ENCODE measurements at regions not wholly inside any gene's neighbourhood (a gene's known extent, or its start where the extent isn't known, plus 50 kb on each side); places are given as distances from the start of the nearest gene placed in this dataset.

DNA sequence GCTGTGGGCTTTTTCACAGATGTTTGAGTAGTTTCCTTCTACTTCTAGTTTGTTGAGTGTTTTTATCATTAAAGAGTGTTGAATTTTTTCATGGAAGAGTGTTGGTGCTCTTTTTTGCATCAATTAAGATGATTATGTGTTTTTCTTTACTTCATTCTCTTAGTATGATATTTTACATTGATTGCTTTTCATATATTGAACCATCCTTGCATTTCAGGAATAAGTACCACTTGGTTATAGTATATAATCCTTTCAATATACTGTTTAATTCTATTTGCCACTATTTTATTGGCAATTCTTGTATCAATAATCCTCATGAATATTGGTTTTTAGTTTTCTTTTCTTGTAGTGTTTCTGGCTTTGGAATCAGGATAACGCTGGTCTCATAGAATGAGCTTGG is 113.7 kb upstream of the PRDM1 start (continued):
- TF ChIP-seq, protein P1, sequence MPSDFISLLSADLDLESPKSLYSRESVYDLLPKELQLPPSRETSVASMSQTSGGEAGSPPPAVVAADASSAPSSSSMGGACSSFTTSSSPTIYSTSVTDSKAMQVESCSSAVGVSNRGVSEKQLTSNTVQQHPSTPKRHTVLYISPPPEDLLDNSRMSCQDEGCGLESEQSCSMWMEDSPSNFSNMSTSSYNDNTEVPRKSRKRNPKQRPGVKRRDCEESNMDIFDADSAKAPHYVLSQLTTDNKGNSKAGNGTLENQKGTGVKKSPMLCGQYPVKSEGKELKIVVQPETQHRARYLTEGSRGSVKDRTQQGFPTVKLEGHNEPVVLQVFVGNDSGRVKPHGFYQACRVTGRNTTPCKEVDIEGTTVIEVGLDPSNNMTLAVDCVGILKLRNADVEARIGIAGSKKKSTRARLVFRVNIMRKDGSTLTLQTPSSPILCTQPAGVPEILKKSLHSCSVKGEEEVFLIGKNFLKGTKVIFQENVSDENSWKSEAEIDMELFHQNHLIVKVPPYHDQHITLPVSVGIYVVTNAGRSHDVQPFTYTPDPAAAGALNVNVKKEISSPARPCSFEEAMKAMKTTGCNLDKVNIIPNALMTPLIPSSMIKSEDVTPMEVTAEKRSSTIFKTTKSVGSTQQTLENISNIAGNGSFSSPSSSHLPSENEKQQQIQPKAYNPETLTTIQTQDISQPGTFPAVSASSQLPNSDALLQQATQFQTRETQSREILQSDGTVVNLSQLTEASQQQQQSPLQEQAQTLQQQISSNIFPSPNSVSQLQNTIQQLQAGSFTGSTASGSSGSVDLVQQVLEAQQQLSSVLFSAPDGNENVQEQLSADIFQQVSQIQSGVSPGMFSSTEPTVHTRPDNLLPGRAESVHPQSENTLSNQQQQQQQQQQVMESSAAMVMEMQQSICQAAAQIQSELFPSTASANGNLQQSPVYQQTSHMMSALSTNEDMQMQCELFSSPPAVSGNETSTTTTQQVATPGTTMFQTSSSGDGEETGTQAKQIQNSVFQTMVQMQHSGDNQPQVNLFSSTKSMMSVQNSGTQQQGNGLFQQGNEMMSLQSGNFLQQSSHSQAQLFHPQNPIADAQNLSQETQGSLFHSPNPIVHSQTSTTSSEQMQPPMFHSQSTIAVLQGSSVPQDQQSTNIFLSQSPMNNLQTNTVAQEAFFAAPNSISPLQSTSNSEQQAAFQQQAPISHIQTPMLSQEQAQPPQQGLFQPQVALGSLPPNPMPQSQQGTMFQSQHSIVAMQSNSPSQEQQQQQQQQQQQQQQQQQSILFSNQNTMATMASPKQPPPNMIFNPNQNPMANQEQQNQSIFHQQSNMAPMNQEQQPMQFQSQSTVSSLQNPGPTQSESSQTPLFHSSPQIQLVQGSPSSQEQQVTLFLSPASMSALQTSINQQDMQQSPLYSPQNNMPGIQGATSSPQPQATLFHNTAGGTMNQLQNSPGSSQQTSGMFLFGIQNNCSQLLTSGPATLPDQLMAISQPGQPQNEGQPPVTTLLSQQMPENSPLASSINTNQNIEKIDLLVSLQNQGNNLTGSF (CRISPR knock-in tag; IDR thresholded peaks at IDR 0.05): no peak
- TF ChIP-seq ZNF713 (CRISPR knock-in tag; IDR thresholded peaks at IDR 0.05) (no peak), SIN3B (IDR thresholded peaks at IDR 0.05; ENCODE audit: low read length) (no peak)

DNA sequence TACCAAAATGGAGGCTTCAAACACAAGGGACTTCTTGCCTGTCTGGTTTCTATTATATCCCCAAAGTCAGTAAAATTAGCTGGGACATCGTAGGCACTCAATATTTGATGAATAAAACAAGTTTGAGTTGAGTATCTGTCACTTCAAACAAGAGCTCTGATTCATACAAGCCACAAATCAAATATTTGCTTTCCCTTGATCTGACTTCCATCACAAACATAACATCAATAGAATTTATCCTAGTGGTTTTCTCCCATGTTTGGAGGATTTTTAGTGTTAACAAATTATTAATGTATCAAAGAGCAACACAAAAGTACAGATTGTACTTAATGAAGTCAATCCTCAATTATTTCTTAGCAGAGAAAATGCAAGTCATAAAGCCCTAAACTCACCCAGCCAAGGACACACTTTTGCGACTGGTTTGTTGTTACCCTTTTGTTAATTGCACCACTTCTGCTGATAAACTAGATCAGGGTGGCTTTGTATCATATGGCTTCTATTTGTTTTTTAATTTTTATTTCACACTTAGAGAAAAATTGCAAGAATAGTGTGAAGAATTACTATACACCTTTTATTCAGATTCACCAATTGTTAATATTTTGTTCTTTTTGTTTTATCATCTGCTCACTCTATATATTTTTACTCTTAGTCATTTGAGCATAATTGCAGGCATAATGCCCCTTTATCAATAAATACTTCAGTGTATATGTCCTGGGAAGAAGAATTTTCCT is 117.4 kb upstream of the PRDM1 start:
- Histone ChIP-seq H3K36me3 (replicated peaks in 1 of 2; ENCODE audit: control insufficient read depth in 1 of 2, insufficient read depth in 2 of 2, low read length in 2 of 2) (no peaks in the 10 kb centered on the region), H3K4me1 (ENCODE audit: insufficient read depth, low read length) (no peaks in the 10 kb centered on the region), H3K9ac (ENCODE audit: insufficient read depth, low read depth, low read length) (no peak overlapping the region), H2AFZ (ENCODE audit: low read length) (no peak overlapping the region), H3K9me3 (ENCODE audit: low read length) (peaks cover 7% of the 10 kb centered on the region; the same call in 1 of the 2 replicates), H3K79me2 (ENCODE audit: insufficient read depth, low read length) (no peaks in the 10 kb centered on the region), H3K4me3 (replicated peaks in 1 of 3; ENCODE audit: insufficient read depth in 1 of 3, low read depth in 2 of 3, low read length in 3 of 3) (no peak overlapping the region), H4K20me1 (ENCODE audit: insufficient read depth, low read length) (no peaks in the 10 kb centered on the region), H3K27me3 (ENCODE audit: control insufficient read depth in 1 of 2, insufficient read depth in 2 of 2, low read length in 2 of 2) (peaks cover 2 to 3% of the 10 kb centered on the region in 2 experiments; a peak in 2 of 5 replicates), H3K4me2 (ENCODE audit: low read depth, low read length) (no peak overlapping the region), H3K27ac (ENCODE audit: extremely low read length, insufficient read depth, low read length) (no peak overlapping the region)
- intact Hi-C loops (cut with micrococcal nuclease; ENCODE audit: unreplicated experiment) (no loop called here), in situ Hi-C loops (cut with HindIII; ENCODE audit: extremely low pct_ligation_motif_present, low pct_unique_long_range_greater_than_20kb) (no loop called here)
- FAIRE-seq (no peak), DNase-seq (ENCODE audit: low spot score) (peak; percentile 49), ATAC-seq (no peak)
- POLR2A ChIA-PET: no interaction called here
- BruUV-seq (replicated peaks): no TSS peak
- 0% methylated on average over 2 of the region's 2 CpGs for WGBS (ENCODE audit: low lambda C conversion rate)
- CTCF ChIA-PET (ENCODE audit: low intra/inter-chr PET ratio, low total read pairs): no interaction called here
- TF ChIP-seq, protein P2, sequence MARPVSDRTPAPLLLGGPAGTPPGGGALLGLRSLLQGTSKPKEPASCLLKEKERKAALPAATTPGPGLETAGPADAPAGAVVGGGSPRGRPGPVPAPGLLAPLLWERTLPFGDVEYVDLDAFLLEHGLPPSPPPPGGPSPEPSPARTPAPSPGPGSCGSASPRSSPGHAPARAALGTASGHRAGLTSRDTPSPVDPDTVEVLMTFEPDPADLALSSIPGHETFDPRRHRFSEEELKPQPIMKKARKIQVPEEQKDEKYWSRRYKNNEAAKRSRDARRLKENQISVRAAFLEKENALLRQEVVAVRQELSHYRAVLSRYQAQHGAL (CRISPR knock-in tag; IDR thresholded peaks at IDR 0.05; ENCODE audit: not compliant biosample characterization): no peak
- TF ChIP-seq, protein P3, sequence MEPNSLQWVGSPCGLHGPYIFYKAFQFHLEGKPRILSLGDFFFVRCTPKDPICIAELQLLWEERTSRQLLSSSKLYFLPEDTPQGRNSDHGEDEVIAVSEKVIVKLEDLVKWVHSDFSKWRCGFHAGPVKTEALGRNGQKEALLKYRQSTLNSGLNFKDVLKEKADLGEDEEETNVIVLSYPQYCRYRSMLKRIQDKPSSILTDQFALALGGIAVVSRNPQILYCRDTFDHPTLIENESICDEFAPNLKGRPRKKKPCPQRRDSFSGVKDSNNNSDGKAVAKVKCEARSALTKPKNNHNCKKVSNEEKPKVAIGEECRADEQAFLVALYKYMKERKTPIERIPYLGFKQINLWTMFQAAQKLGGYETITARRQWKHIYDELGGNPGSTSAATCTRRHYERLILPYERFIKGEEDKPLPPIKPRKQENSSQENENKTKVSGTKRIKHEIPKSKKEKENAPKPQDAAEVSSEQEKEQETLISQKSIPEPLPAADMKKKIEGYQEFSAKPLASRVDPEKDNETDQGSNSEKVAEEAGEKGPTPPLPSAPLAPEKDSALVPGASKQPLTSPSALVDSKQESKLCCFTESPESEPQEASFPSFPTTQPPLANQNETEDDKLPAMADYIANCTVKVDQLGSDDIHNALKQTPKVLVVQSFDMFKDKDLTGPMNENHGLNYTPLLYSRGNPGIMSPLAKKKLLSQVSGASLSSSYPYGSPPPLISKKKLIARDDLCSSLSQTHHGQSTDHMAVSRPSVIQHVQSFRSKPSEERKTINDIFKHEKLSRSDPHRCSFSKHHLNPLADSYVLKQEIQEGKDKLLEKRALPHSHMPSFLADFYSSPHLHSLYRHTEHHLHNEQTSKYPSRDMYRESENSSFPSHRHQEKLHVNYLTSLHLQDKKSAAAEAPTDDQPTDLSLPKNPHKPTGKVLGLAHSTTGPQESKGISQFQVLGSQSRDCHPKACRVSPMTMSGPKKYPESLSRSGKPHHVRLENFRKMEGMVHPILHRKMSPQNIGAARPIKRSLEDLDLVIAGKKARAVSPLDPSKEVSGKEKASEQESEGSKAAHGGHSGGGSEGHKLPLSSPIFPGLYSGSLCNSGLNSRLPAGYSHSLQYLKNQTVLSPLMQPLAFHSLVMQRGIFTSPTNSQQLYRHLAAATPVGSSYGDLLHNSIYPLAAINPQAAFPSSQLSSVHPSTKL (CRISPR knock-in tag; IDR thresholded peaks at IDR 0.05): peak; percentile 52; the same call in 1 of the 2 replicates
- TF ChIP-seq HMG20B (CRISPR knock-in tag; conservative IDR thresholded peaks at IDR 0.05) (peak; percentile 82; the same call in 1 of the 2 replicates), TBX3 (IDR thresholded peaks at IDR 0.05; ENCODE audit: borderline replicate concordance) (peak; percentile 59; the same call in 1 of the 2 replicates), HNRNPL (IDR thresholded peaks at IDR 0.05; ENCODE audit: low read depth, low read length) (no peak), TEAD2 (CRISPR knock-in tag; IDR thresholded peaks at IDR 0.05) (no peak), SMARCC2 (IDR thresholded peaks at IDR 0.05) (no peak), HMG20A (CRISPR knock-in tag; IDR thresholded peaks at IDR 0.05; ENCODE audit: borderline replicate concordance) (peak; percentile 79; the same call in 1 of the 2 replicates), FOXA3 (CRISPR knock-in tag; IDR thresholded peaks at IDR 0.05) (0 out of 2 replicates have a peak, but pooled peaks have one; percentile 22), NFYB (CRISPR knock-in tag; IDR thresholded peaks at IDR 0.05) (no peak), GFI1 (CRISPR knock-in tag; IDR thresholded peaks at IDR 0.05; ENCODE audit: borderline replicate concordance) (peak; percentile 89)
